Liver (tissue), 7 donors: ENCODE measurements at regions not wholly inside any gene's neighbourhood (a gene's known extent, or its start where the extent isn't known, plus 50 kb on each side); places are given as distances from the start of the nearest gene placed in this dataset.

Experiments
- DNase-seq: peaks from one replicate; pipeline ENCODE4 v3.0.0-alpha.2; 2017; ENCODE audit warnings: low spot score
- H3K27ac ChIP-seq, 2 donors: one replicate each; pipeline ENCODE4 v1.7.0; 2013; ENCODE audit warnings: inconsistent platforms in 2 of 2, low read length in 2 of 2, control low read depth in 1 of 2, low read depth in 1 of 2, mild to moderate bottlenecking in 1 of 2
- H3K27me3 ChIP-seq, 4 donors: one replicate each; pipeline versions ENCODE4 v1.6.1 to v1.7.0; 2013; ENCODE audit warnings: low read length in 3 of 4, inconsistent platforms in 1 of 4, mild to moderate bottlenecking in 1 of 4, moderate library complexity in 1 of 4; ENCODE audit not compliant: control insufficient read depth in 4 of 4, insufficient read depth in 4 of 4
- H3K36me3 ChIP-seq, 4 donors: one replicate each; pipeline versions ENCODE4 v1.6.1 to v1.7.0; 2013; ENCODE audit warnings: low read length in 3 of 4, mild to moderate bottlenecking in 3 of 4, low read depth in 1 of 4, moderate library complexity in 1 of 4; ENCODE audit not compliant: control insufficient read depth in 4 of 4, insufficient read depth in 3 of 4
- H3K4me1 ChIP-seq, 4 donors: one replicate each; pipeline versions ENCODE4 v1.6.1 to v1.7.0; 2013; ENCODE audit warnings: low read length in 3 of 4, mild to moderate bottlenecking in 3 of 4, moderate library complexity in 1 of 4; ENCODE audit not compliant: control insufficient read depth in 4 of 4, insufficient read depth in 4 of 4
- H3K4me3 ChIP-seq, 3 donors: one replicate each; pipeline versions ENCODE4 v1.6.1 to v1.7.0; 2013; ENCODE audit warnings: low read length in 3 of 3, control low read depth in 1 of 3, low read depth in 1 of 3, mild to moderate bottlenecking in 1 of 3
- H3K9ac ChIP-seq, 2 donors: one replicate each; pipeline ENCODE4 v1.7.0; 2013; ENCODE audit warnings: low read length in 2 of 2, mild to moderate bottlenecking in 2 of 2, moderate library complexity in 2 of 2, control low read depth in 1 of 2, low read depth in 1 of 2
- H3K9me3 ChIP-seq, 4 donors: one replicate each; pipeline versions ENCODE4 v1.6.1 to v1.7.0; 2013; ENCODE audit warnings: low read length in 3 of 4; ENCODE audit not compliant: control insufficient read depth in 4 of 4
- FOXA1 ChIP-seq: IDR thresholded peaks from 2 replicates; pipeline ENCODE4 v1.6.1; 2016; ENCODE audit warnings: antibody characterized with exemption
- FOXA2 ChIP-seq: IDR thresholded peaks from 2 replicates; pipeline ENCODE4 v1.6.1; 2016; ENCODE audit warnings: antibody characterized with exemption
- HNF4A ChIP-seq, 2 donors: conservative IDR thresholded peaks; 2 replicates each; pipeline ENCODE4 v1.6.1; 2016; ENCODE audit warnings: antibody characterized with exemption in 2 of 2, mild to moderate bottlenecking in 2 of 2
- HNF4G ChIP-seq: IDR thresholded peaks from 2 replicates; pipeline ENCODE4 v1.6.1; 2016; ENCODE audit warnings: antibody characterized with exemption
- NR2F2 ChIP-seq: IDR thresholded peaks from 2 replicates; pipeline ENCODE4 v1.6.1; 2016; ENCODE audit warnings: antibody characterized with exemption
- RAD21 ChIP-seq, 2 donors: IDR thresholded peaks; 2 replicates each; pipeline ENCODE4 v1.6.1; 2016; ENCODE audit warnings: antibody characterized with exemption in 2 of 2, mild to moderate bottlenecking in 2 of 2
- RXRA ChIP-seq, 2 donors: IDR thresholded peaks; 2 replicates each; pipeline ENCODE4 v1.6.1; 2017 to 2018; ENCODE audit warnings: antibody characterized with exemption in 2 of 2, mild to moderate bottlenecking in 1 of 2
- SP1 ChIP-seq: IDR thresholded peaks from 2 replicates; pipeline ENCODE4 v1.6.1; 2018; ENCODE audit warnings: antibody characterized with exemption, mild to moderate bottlenecking
- WGBS: extraction: QIAGEN DNeasy Blood & Tissue Kit; methylation state at CpG from one replicate; pipeline ENCODE4 v1.1.7; 2013; 5-methylcytosine and 5-hydroxymethylcytosine counted together
- TF ChIP-seq, protein P1 (sequence below): IDR thresholded peaks from 2 replicates; pipeline ENCODE4 v1.6.1; 2016; ENCODE audit warnings: antibody characterized with exemption, mild to moderate bottlenecking
- TF ChIP-seq, protein P2 (sequence below): IDR thresholded peaks from 2 replicates; pipeline ENCODE4 v1.6.1; 2016; ENCODE audit warnings: antibody characterized with exemption
- TF ChIP-seq, protein P3 (sequence below): IDR thresholded peaks from 2 replicates; pipeline ENCODE4 v1.6.1; 2016; ENCODE audit warnings: antibody characterized with exemption
- donor health status: healthy.
- donor health status: healthy.
- donor health status: healthy.
- donor health status: healthy.

DNA sequence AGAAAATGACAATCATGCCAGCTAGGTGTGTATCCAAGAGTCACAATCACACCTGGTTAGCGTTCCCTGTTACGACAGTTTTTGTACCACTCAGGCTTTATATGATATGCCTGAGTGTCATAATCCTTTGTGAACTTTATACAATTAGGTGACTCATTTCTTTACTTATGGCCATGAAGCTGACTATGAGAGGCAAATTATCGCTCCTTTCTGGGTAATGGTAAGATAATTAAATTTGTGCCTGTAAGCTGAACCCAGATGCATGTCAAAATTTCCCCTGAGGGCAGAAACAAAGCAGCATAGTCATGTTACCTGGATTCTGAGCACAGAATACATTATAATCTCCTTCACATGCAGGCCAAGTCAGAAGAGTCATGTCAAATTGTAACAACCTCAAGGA is 970.1 kb upstream of the AMELY start:
- Histone ChIP-seq H3K36me3 (no peaks in the 10 kb centered on the region), H3K9me3 (no peaks in the 10 kb centered on the region), H3K27ac (no peak overlapping the region), H3K4me1 (no peaks in the 10 kb centered on the region), H3K4me3 (no peak overlapping the region), H3K27me3 (no peaks in the 10 kb centered on the region), H3K9ac (no peak overlapping the region)
- 88% methylated on average over 3 of the region's 3 CpGs for WGBS
- DNase-seq = no peak
- TF ChIP-seq RAD21 (IDR thresholded peaks at IDR 0.05) (no peak), NR2F2 (no peak), FOXA2 (no peak), FOXA1 (no peak), HNF4A (conservative IDR thresholded peaks at IDR 0.05) (no peak), HNF4G (no peak), RXRA (IDR thresholded peaks at IDR 0.05) (no peak)
- TF ChIP-seq, protein P1, sequence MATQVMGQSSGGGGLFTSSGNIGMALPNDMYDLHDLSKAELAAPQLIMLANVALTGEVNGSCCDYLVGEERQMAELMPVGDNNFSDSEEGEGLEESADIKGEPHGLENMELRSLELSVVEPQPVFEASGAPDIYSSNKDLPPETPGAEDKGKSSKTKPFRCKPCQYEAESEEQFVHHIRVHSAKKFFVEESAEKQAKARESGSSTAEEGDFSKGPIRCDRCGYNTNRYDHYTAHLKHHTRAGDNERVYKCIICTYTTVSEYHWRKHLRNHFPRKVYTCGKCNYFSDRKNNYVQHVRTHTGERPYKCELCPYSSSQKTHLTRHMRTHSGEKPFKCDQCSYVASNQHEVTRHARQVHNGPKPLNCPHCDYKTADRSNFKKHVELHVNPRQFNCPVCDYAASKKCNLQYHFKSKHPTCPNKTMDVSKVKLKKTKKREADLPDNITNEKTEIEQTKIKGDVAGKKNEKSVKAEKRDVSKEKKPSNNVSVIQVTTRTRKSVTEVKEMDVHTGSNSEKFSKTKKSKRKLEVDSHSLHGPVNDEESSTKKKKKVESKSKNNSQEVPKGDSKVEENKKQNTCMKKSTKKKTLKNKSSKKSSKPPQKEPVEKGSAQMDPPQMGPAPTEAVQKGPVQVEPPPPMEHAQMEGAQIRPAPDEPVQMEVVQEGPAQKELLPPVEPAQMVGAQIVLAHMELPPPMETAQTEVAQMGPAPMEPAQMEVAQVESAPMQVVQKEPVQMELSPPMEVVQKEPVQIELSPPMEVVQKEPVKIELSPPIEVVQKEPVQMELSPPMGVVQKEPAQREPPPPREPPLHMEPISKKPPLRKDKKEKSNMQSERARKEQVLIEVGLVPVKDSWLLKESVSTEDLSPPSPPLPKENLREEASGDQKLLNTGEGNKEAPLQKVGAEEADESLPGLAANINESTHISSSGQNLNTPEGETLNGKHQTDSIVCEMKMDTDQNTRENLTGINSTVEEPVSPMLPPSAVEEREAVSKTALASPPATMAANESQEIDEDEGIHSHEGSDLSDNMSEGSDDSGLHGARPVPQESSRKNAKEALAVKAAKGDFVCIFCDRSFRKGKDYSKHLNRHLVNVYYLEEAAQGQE = no peak
- TF ChIP-seq, protein P2, sequence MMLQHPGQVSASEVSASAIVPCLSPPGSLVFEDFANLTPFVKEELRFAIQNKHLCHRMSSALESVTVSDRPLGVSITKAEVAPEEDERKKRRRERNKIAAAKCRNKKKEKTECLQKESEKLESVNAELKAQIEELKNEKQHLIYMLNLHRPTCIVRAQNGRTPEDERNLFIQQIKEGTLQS = no peak
- TF ChIP-seq, protein P3, sequence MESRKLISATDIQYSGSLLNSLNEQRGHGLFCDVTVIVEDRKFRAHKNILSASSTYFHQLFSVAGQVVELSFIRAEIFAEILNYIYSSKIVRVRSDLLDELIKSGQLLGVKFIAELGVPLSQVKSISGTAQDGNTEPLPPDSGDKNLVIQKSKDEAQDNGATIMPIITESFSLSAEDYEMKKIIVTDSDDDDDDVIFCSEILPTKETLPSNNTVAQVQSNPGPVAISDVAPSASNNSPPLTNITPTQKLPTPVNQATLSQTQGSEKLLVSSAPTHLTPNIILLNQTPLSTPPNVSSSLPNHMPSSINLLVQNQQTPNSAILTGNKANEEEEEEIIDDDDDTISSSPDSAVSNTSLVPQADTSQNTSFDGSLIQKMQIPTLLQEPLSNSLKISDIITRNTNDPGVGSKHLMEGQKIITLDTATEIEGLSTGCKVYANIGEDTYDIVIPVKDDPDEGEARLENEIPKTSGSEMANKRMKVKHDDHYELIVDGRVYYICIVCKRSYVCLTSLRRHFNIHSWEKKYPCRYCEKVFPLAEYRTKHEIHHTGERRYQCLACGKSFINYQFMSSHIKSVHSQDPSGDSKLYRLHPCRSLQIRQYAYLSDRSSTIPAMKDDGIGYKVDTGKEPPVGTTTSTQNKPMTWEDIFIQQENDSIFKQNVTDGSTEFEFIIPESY = no peak

DNA sequence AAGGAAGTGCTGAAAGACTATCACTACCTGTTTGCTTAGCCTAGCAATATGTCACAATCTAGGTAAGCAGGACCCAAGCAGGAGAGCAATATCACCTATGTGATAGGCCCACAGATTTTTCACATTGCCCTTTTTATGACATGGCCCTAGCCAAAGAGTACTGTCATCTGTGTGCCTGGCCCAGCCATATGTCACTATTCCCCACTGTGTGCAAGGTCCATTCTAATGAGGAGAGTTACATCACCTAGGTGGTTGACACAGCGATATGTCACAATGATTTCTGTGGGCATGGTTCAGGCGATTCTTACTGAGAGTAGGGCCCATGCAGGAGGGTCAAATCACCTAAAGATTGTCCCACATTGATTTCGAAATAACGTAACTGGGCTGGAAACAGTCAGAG is 967.7 kb upstream of the AMELY start:
- WGBS = 56% methylated on average over 4 of the region's 4 CpGs
- Histone ChIP-seq H3K4me1 (no peaks in the 10 kb centered on the region), H3K9me3 (no peaks in the 10 kb centered on the region), H3K9ac (no peak overlapping the region), H3K27me3 (no peaks in the 10 kb centered on the region), H3K27ac (no peak overlapping the region), H3K4me3 (no peak overlapping the region), H3K36me3 (no peaks in the 10 kb centered on the region)
- no peak for DNase-seq
- TF ChIP-seq, protein P1 = no peak
- TF ChIP-seq FOXA2 (no peak), SP1 (no peak), FOXA1 (no peak)
